ENCODE measurements at regions not wholly inside any gene's neighbourhood (a gene's known extent, or its start where the extent isn't known, plus 50 kb on each side); places are given as distances from the start of the nearest gene placed in this dataset.

- no peak for DNase-seq (ENCODE audit: low spot score in 2 of 2, unreplicated experiment in 2 of 2)
- Mint-ChIP-seq H3K4me1 (no peaks in the 10 kb centered on the region), H3K27me3 (ENCODE audit: low read depth) (no peaks in the 10 kb centered on the region), H3K9me3 (peaks cover 13% of the 10 kb centered on the region), H3K4me3 (no peak overlapping the region), H3K36me3 (no peaks in the 10 kb centered on the region), H3K27ac (no peak overlapping the region)
- no peak for TF ChIP-seq CTCF (IDR thresholded peaks at IDR 0.05; ENCODE audit: unreplicated experiment)
Measured at GRCh38 chr7:109091042-109091441, 521.4 kb downstream of the DNAJB9 start.

GRCh38 chr7:109092268-109092667 lies 522.6 kb downstream of the DNAJB9 start:
- Mint-ChIP-seq H3K27ac (no peak overlapping the region), H3K27me3 (ENCODE audit: low read depth) (no peaks in the 10 kb centered on the region), H3K4me3 (no peak overlapping the region), H3K36me3 (no peaks in the 10 kb centered on the region), H3K4me1 (no peaks in the 10 kb centered on the region), H3K9me3 (peaks cover 10% of the 10 kb centered on the region)
- DNase-seq (ENCODE audit: low spot score in 2 of 2, unreplicated experiment in 2 of 2): no peak
- TF ChIP-seq CTCF (IDR thresholded peaks at IDR 0.05; ENCODE audit: unreplicated experiment): no peak

- H3K36me3 Mint-ChIP-seq: no peaks in the 10 kb centered on the region
- no peaks in the 10 kb centered on the region for H3K9me3 Mint-ChIP-seq
- H3K27me3 Mint-ChIP-seq (ENCODE audit: low read depth): no peaks in the 10 kb centered on the region
- TF ChIP-seq CTCF (IDR thresholded peaks at IDR 0.05; ENCODE audit: unreplicated experiment): no peak
- DNase-seq (ENCODE audit: low spot score in 2 of 2, unreplicated experiment in 2 of 2): no peak
- H3K4me3 Mint-ChIP-seq: no peak overlapping the region
- no peak overlapping the region for H3K27ac Mint-ChIP-seq
- H3K4me1 Mint-ChIP-seq: no peaks in the 10 kb centered on the region
Measured at GRCh38 chr7:109101332-109101731, 531.7 kb downstream of the DNAJB9 start.

GRCh38 chr7:109109558-109109957 lies 539.9 kb downstream of the DNAJB9 start:
- no peak for DNase-seq (ENCODE audit: low spot score in 2 of 2, unreplicated experiment in 2 of 2)
- Mint-ChIP-seq H3K27ac (no peak overlapping the region), H3K27me3 (ENCODE audit: low read depth) (no peaks in the 10 kb centered on the region), H3K9me3 (no peaks in the 10 kb centered on the region), H3K36me3 (no peaks in the 10 kb centered on the region), H3K4me1 (no peaks in the 10 kb centered on the region), H3K4me3 (no peak overlapping the region)
- TF ChIP-seq CTCF (IDR thresholded peaks at IDR 0.05; ENCODE audit: unreplicated experiment): no peak

GRCh38 chr7:109111086-109111485 lies 541.4 kb downstream of the DNAJB9 start:
- no peaks in the 10 kb centered on the region for H3K27me3 Mint-ChIP-seq (ENCODE audit: low read depth)
- H3K27ac Mint-ChIP-seq: no peak overlapping the region

More at GRCh38 chr7:109111086-109111485, 541.4 kb downstream of the DNAJB9 start:
- no peak for TF ChIP-seq CTCF (IDR thresholded peaks at IDR 0.05; ENCODE audit: unreplicated experiment)
- no peaks in the 10 kb centered on the region for H3K4me1 Mint-ChIP-seq
- no peak for DNase-seq (ENCODE audit: low spot score in 2 of 2, unreplicated experiment in 2 of 2)
- H3K9me3 Mint-ChIP-seq: no peaks in the 10 kb centered on the region
- no peaks in the 10 kb centered on the region for H3K36me3 Mint-ChIP-seq
- no peak overlapping the region for H3K4me3 Mint-ChIP-seq

Data from mesothelial cell of epicardium (in vitro differentiated cells).